NAMALWA (cell line): ENCODE measurements at regions not wholly inside any gene's neighbourhood (a gene's known extent, or its start where the extent isn't known, plus 50 kb on each side); places are given as distances from the start of the nearest gene placed in this dataset.
"Not testable (repeated sequence)": the region's sequence is repeated elsewhere in the genome, so short reads cannot be mapped to it uniquely, and the experiment has no call there.

Experiments used
- DNase-seq: peaks from one replicate; pipeline ENCODE4 v3.0.0-alpha.2; 2015; ENCODE audit warnings: low spot score

- DNase-seq = no peak
Measured at GRCh38 chr10:57336341-57336740, 931.4 kb downstream of the IPMK start.

DNA sequence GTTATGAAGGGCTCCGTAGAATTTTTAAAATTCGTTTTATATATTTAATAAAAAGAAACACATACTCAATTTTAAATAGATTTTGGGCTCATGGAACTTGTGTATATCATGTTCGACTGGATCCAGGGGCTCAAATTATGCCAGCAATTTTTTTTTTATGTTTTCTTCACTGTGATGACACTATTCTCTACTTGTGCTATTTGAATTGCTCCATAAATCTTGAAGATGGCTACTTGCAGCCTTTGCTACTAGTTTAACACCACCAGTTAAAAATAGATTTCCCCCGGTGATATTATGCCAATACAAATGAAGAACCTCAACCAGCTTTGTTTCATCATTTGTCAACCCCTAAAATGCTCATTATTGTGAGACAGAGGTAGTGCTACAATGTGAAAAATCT, 933.2 kb downstream of the IPMK start:
- DNase-seq = no peak

GRCh38 chr10:57333880-57334279, 933.8 kb downstream of the IPMK start:
- peak; percentile 7 for DNase-seq

- not testable (repeated sequence) for DNase-seq
Measured at GRCh38 chr10:57321400-57321854, 946.3 kb downstream of the IPMK start.

GRCh38 chr10:57320416-57320815, 947.3 kb downstream of the IPMK start:
- DNase-seq = no peak

- no peak for DNase-seq
Measured at GRCh38 chr10:57314046-57314445, 953.0 kb upstream of the ZWINT start.

DNA sequence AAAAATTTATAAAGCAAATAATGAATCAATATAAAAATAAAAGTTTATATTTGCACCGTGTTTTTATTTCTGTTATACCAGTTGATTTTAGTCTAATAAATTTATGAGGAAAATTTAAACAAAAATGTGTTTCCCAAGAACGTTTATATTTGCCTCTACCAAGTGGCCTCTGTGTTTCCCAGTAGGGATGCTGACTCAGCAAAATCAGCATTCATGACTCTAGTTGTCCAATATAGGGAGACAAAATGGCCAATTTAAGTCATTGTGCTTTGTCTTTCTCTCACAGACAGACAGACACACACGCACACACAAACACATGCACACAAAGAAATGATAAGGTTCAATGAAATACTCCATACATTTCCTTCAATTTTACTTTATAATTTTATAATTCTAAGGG, 942.5 kb upstream of the ZWINT start:
- no peak for DNase-seq

DNA sequence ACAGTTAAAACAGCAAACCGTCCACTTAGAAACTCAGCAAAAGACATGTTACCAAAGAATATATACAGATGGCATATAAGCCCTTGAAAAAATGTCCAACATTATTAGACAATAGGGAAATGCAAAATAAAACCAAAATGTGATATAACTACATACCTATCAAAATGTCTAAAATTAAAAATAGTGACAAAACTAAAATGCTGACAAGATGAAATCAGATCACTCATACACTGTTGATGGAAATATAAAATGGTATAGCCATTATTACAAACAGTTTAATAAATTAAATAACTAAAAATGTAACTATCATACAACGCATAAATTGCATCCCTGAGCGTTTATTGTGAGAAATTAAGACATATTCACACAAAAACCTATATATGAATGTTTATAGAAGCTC, 939.7 kb upstream of the ZWINT start:
- no peak for DNase-seq

DNA sequence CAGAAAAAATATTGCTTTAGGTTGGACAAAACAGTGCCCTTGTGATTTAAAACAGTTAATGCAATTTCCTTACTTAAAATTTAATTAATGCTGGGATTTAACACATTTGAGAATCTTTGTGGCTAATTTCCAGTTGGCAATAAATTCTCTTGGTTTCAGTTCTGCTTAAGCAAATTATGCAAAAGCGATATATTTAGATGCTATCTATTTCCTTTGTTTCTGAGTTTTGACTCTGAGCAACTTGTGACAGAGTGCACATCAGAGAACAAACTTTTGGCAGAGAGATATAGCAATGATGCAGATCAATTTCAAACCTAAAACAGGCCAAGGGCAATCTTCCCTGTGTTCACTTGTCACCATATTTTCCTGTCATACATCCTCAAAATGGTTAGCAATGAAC, 933.6 kb upstream of the ZWINT start:
- peak; percentile 5 for DNase-seq

DNA sequence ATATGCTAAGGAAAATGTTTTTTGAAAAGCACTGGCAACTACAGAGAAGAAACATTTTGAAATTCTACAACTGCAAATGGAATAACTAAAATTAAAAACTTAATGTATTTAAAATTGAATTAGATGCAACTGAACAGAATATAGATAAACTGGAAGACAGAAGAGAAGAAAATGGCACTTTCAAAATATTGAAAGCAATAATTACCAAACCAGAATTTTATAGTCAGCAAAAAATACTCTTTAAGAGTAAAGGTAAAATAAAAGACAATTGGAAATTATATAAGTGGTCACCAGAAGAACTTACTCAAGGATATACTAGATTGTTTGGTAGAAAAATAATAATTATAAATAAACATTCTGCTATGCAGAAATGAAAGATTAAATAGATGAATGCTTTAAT, 927.7 kb upstream of the ZWINT start:
- no peak for DNase-seq

DNA sequence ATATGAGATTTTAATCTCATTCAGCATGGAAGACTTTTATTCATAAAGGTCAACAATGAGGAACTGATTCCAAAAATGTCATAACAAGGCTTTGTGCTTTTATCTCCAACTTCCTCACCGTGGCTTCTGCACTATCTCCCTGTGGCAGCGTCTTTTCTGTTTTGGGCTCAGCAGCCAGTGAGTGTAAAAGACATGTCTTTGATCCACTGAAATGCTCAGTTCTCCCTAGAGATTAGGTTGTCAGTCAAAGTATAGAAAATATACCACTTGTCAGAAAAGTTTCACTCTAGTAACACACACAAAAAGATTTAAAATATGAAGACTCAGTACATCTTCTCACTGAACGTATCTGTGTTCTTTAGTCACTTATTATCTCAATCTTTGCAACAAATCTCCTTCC, 901.8 kb upstream of the ZWINT start:
- DNase-seq = no peak

DNA sequence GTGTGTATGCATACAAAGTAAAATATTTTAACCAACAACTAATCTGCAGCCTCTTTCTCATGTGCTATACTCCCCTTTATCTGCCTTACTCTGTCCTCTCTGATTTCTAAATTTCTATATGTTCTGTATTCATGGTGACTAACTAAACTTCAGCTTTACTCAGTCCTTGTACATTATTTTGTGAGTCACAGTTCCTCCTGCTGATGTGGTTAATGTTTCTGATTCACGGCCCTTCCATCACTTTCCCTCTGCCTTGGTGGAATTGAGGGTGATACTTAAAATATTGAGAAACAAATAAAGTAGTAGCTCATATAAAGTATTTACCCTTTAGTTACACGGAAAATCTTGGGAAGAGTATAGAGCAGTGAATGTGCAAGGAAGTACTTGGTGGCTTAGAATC, 899.1 kb upstream of the ZWINT start:
- DNase-seq = no peak

DNA sequence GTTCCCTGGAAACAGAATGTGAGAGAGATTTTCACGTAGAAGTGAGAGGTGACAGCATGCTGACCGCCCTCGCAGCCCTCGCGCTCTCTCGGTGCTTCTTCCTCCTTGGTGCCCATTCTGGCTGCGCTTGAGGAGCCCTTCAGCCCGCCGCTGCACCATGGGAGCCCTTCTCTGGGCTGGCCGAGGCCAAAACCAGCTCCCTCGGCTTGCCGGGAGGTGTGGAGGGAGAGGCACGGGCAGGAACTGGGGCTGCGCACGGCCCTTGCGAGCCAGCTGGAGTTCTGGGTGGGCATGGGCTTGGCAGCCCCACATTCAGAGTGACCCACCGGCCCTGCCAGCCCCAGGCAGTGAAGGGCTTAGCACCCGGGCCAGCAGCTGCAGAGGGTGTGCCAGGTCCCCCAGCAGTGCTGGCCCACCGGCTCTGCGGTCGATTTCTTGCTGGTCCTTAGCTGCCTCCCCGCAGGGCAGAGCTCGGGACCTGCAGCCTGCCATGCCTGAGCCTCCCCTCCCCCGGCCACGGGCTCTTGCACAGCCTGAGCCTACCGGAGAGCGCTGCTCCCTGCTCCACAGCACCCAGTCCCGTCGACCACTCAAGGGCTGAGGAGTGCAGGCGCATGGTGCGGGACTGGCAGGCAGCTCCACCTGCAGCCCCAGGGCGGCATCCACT, 888.7 kb upstream of the ZWINT start:
- no peak for DNase-seq

DNA sequence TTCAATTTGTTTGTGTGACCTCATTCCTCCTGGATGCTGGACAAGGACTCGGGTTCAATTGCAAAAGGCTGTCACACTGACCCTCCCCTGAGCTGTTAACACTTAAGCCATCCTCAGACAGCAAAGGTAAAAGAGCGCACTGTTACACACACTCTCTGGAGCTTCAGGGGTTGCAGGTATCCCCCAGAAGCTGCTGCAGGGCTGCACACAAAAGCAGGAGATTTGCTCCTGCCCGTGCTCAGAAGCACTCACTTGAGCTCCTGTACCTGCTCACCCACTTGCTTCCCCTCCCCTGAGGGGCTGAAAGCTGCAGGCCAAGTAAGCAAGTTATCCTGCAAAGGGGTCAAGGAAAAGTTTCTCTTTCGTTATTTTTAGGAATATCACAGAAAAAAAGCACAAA, 886.2 kb upstream of the ZWINT start:
- DNase-seq = no peak

DNA sequence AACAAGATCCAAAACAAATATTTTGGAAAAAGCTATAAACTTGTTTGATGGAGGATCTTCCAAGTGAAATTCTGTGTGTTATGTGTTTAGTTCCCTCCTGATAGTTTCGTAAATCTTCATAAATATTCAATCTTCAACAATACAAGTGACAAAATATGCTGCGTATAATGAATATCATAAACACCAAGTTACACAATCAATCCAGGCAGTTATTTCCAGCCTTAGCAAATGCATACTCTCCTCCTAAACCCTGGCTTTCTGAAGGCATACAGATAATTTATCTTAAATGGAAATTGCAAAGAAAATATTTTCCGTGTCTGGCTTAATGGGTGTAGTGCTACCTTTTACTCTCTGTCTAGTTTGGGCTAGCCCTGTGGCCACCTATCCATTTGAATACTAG, 864.9 kb upstream of the ZWINT start:
- no peak for DNase-seq

DNA sequence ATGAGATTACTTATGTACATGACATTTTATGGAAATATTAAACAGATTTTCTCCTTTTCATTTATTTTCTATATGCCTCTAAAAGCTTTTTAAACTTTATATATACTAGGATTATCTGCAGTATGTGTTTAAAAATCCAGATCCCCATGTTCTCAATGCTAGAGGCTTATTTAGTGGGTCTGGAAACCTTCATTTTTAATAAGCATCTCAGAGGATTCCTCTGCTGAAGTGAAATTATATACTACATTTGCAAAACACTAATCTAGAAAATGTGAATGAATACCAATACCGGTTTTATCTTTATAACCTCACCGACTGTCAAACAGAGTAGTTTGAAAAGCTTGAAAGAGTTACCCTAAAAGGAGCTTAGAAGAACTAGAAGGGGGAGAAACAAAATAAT, 863.8 kb upstream of the ZWINT start:
- no peak for DNase-seq

DNA sequence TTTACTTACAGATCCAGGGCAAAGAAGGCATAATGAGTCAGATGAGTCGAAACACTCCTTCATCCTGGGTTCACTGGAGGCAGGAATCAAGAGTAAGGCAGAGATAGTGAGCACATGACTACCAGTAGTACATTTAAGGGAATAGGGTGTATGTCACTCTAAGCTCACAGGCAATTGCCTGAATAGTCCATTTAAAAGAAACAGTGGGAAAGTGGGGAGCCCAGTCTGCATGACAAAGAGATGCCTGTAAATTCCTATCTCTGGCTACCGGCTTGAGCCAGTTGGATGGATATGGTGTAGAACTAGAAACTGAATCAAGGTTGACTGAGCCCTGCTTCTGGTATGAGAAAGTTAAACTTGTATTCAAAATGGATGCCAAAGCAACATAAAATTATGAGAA, 861.5 kb upstream of the ZWINT start:
- DNase-seq = no peak

DNA sequence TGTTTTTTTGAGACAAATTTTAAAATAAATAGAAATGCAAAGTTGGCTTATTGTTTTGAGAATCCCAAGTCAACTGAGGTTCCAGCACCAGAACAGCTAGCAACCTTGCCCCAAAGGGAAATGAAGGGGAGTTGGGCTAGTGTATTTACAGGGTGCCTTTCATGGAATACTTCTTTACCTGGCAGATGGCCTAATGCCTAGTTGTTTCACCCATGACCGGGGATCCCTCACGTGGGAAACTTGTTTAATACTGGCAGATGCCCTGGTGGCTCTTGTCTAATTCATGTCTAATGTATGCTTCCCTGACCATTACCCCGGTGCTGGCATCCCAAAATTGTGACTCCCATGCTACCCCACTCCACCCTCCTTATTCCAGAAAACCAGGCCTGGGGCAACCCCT, 861.1 kb upstream of the ZWINT start:
- DNase-seq = no peak

DNA sequence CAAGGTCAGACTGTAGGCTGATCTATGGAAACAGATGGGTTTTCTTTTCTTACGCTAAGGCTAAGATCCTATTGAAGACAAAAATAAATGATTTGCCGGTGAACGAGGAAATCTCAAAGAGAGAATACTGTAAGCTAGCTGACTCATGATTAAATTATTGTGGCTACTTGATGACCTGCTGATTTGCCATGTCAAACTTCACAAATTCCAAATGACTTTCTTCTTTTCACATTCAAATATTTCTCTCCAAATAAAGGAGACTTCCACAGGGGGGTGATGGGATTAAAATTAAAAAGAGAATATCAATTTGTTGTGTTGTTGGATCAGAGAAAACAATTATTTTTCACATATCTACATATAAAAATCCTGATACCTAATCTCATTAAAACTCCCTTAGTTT, 860.6 kb upstream of the ZWINT start:
- DNase-seq = no peak

GRCh38 chr10:57218382-57218781, 857.3 kb upstream of the ZWINT start:
- no peak for DNase-seq

GRCh38 chr10:57202356-57202755, 841.3 kb upstream of the ZWINT start:
- DNase-seq = no peak

DNA sequence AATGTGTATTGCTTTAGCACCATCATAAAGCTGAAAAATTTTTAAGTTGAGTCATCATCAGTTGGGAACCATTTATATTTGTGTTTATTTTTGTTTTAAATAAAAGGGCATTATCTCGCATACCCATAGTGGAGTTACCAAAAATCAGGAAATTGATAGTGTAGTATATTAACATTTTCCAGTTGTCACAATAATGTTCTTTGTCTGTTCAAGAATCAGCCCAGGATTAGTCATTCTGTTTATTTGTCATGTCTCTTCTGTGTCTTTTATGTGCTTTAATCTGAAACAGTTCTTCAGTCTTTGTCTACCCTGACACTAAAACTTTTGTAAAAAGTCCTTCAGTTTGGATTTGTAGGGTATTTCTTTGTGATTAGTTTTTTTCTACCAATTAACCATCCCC, 827.8 kb upstream of the ZWINT start:
- no peak for DNase-seq

DNA sequence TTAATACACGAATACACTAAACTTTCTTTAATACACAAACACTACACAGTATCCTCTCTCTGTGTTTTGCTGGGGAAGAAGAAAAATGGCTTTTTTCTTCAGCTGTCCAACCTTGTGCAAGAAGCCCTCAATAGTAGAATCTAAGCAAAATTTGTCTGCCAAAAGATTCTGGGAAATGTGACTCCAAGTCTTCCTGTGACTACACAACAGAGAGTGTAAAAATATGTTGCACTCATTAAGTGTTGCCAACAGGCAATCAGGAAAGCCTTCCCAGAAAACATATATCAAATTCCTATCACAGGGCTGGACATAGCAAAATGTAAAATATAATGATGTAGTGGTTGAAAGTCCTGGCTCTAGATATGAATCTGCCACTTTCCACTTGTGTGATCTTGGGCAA, 825.1 kb upstream of the ZWINT start:
- DNase-seq = no peak

DNA sequence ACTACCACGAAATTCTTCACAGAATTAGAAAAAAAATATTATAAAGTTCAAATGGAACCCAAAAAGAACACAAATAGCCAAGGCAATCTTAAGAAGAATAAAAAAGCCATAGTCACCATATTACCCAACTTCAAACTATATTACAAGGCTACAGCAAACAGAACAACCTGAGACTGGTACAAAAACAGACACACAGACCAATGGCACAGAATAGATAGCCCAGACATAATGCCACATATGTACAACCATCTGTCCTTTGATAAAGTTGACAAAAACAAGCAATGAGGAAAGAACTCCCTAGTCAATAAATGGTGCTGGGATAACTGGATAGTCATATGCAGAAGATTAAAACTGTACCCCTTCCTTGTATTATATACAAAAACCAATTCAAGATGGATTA, 808.5 kb upstream of the ZWINT start:
- no peak for DNase-seq
